Lower leg skin (tissue), 4 donors: ENCODE measurements at regions not wholly inside any gene's neighbourhood (a gene's known extent, or its start where the extent isn't known, plus 50 kb on each side); places are given as distances from the start of the nearest gene placed in this dataset.
"Not testable (repeated sequence)": the region's sequence is repeated elsewhere in the genome, so short reads cannot be mapped to it uniquely, and the experiment has no call there.

Source experiments
- DNase-seq, 2 donors: peaks; one replicate each; pipeline ENCODE4 v3.0.0-alpha.2; 2019; ENCODE audit warnings: low spot score in 2 of 2
- H3K4me3 ChIP-seq: fragments of 200-600 bp; sonication (generic); 2 replicates; pipeline ENCODE4 v1.5.1; 2017; ENCODE audit warnings: mild to moderate bottlenecking, low read depth; ENCODE audit not compliant: poor library complexity, severe bottlenecking
- POLR2A ChIP-seq, 2 donors: fragments of 450-650 bp; IDR thresholded peaks; one replicate each; pipeline ENCODE4 v1.6.1; 2016 to 2017; ENCODE audit warnings: antibody characterized with exemption in 2 of 2, mild to moderate bottlenecking in 1 of 2, moderate library complexity in 1 of 2
- WGBS, 2 donors: methylation state at CpG; one replicate each; pipeline ENCODE4 v1.1.5; 2018; 5-methylcytosine and 5-hydroxymethylcytosine counted together
- intact Hi-C: fragments of 100-400 bp; cut with DNase I; formaldehyde crosslinking; loops from one replicate; pipeline ENCODE4 v1.15.0; 2023; ENCODE audit warnings: low total_unique reads
- TF ChIP-seq, protein P1 (sequence below), 3 donors: fragments of 450-650 bp; IDR thresholded peaks; one replicate each; pipeline ENCODE4 v1.5.1; 2016; ENCODE audit warnings: antibody characterized with exemption in 3 of 3, mild to moderate bottlenecking in 3 of 3, moderate library complexity in 2 of 3

DNA sequence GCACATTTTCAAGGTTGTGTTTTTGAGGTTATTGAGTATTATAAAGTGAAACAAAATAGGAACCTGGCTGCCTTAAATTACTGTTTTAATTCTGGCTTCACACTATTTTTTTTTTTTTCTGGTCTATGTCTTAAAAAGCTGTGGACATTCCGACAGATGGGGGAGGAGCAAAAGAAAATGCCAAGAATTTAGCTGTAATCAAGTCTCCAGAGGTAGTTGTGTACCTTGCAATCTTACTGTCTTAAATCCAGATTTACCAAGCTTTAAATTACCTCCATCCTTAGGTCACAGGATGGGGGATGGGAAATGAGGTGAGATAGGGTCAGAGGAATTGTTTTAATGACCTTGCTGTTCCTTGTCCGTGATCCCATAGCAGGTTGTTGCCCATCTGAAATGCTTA is 182.8 kb downstream of the UTRN start:
- TF ChIP-seq POLR2A (IDR thresholded peaks at IDR 0.05): no peak
- TF ChIP-seq, protein P1, sequence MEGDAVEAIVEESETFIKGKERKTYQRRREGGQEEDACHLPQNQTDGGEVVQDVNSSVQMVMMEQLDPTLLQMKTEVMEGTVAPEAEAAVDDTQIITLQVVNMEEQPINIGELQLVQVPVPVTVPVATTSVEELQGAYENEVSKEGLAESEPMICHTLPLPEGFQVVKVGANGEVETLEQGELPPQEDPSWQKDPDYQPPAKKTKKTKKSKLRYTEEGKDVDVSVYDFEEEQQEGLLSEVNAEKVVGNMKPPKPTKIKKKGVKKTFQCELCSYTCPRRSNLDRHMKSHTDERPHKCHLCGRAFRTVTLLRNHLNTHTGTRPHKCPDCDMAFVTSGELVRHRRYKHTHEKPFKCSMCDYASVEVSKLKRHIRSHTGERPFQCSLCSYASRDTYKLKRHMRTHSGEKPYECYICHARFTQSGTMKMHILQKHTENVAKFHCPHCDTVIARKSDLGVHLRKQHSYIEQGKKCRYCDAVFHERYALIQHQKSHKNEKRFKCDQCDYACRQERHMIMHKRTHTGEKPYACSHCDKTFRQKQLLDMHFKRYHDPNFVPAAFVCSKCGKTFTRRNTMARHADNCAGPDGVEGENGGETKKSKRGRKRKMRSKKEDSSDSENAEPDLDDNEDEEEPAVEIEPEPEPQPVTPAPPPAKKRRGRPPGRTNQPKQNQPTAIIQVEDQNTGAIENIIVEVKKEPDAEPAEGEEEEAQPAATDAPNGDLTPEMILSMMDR (IDR thresholded peaks at IDR 0.05): no peak
- intact Hi-C loops: no loop called here
- no peak for DNase-seq
- 92 to 93% methylated on average over 2 of the region's 2 CpGs for WGBS, 2 donors
- no peak overlapping the region for H3K4me3 ChIP-seq

DNA sequence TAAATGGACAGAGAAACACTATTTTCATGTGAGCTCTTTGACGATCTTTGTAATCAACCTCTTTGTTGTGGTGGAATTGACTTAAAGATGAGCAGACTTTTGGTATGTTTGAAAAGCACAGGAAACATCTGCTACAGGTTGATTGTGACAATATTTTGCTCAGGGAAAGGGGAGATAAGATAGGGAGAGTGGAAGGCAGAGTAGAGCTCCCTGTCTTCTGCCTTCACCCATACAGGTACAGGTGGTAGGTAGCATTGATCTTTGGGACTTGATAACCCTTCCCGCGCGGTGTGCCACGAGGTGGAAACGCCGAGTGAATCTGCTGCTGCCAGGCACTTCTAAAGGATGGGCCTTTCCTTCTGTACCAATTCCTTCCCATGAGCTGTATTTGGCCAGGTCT is 183.6 kb downstream of the UTRN start:
- intact Hi-C loops: no loop called here

DNA sequence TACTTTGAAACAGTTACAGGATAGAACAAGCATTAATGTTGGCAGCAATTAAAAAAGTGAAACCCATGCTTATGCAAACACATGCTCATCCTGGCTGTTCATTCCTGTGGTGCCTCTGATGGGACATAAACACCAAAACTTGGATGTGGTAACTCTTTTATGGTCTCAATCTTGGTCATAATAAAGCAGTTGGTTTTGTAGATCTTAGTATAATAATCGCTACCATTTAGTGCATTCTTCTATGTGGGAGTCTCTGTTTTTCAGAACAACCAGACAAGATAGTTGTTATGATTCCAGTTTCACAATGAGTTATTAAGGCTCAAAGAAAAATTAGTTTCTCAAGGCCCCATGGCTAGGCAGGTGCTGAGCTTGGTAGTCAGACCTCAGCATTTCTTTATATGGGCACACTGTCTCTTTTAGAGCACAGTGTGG is 184.0 kb downstream of the UTRN start:
- DNase-seq: no peak
- WGBS, 2 donors: 86% methylated on average over 1 of the region's 1 CpG
- no peak for TF ChIP-seq POLR2A (IDR thresholded peaks at IDR 0.05)
- TF ChIP-seq, protein P1 (IDR thresholded peaks at IDR 0.05): no peak
- intact Hi-C loops: no loop called here
- H3K4me3 ChIP-seq: no peak overlapping the region

More for the DNA sequence above, 183.6 kb downstream of the UTRN start:
- 82 to 86% methylated on average over 7 of the region's 7 CpGs for WGBS, 2 donors
- TF ChIP-seq, protein P1 (IDR thresholded peaks at IDR 0.05): no peak
- no peak for TF ChIP-seq POLR2A (IDR thresholded peaks at IDR 0.05)
- DNase-seq: no peak
- H3K4me3 ChIP-seq: no peak overlapping the region

DNA sequence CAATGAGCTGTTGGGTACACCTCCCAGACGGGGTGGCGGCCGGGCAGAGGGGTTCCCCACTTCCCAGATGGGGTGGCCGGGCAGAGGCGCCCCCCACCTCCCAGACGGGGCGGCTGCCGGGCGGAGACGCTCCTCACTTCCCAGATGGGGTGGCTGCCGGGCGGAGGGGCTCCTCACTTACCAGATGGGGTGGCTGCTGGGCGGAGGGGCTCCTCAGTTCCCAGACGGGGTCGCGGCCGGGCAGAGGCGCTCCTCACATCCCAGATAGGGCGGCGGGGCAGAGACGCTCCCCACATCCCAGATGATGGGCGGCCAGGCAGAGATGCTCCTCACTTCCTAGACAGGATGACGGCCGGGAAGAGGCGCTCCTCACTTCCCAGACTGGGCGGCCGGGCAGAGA is 185.1 kb downstream of the UTRN start:
- DNase-seq, intact Hi-C loops, H3K4me3 ChIP-seq: not testable (repeated sequence)
- WGBS, 2 donors: 98 to 99% methylated on average over 12 to 25 of the region's 27 CpGs

DNA sequence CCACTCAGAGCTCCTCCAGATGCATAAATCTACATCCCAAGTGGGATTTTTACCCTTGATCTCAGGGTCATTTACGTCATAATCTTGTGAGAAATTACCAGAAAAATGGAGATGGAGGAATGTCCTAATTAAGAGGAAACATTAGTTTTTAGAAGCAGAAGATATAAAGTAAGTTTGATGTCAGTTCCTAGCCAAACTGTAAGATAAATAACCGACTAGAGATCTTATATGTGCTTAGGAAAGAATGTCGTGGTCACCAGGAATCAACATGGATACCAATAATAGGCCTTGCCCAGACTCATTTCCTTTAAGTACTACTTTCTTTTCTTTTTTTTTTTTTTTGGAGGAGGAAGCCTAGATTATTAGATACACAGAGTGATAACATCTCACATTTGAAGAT is 186.9 kb downstream of the UTRN start:
- intact Hi-C loops: no loop called here
- no peak for DNase-seq
- TF ChIP-seq, protein P1 (IDR thresholded peaks at IDR 0.05): no peak
- WGBS, 2 donors: 79% methylated on average over 3 of the region's 3 CpGs
- no peak overlapping the region for H3K4me3 ChIP-seq

DNA sequence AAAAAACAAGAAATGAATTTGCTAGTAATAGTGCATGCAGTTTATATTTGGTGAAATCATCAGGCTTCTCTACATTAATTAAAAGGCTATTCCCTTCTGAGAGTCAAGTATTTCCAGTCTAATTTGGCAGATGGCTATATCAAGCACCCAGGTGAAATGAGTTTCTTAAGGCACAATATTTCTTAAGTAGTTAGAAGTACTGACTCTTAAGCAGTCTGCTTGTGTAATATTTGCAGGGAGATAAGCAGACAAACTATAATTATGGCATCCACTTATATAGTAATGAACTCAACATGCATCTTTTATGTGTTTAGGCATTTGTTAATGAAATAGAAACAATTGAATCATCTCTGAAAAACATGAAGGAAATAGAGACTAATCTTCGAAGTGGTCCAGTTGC is 189.2 kb downstream of the UTRN start:
- 84 to 98% methylated on average over 1 of the region's 1 CpG for WGBS, 2 donors
- TF ChIP-seq POLR2A (IDR thresholded peaks at IDR 0.05): no peak
- TF ChIP-seq, protein P1 (IDR thresholded peaks at IDR 0.05): no peak
- no peak overlapping the region for H3K4me3 ChIP-seq
- DNase-seq: no peak
- intact Hi-C loops: no loop called here
